NCI-H1092 treated with DMSO at 0.1 percent for 48 hours (cell line): ENCODE measurements at regions not wholly inside any gene's neighbourhood (a gene's known extent, or its start where the extent isn't known, plus 50 kb on each side); places are given as distances from the start of the nearest gene placed in this dataset.
A peak's percentile ranks its signal among the peaks of the same experiment; 100 is the strongest.

Source experiments
- DNase-seq: peaks from one replicate; lab custom pipeline; 2025; lab: John Stamatoyannopoulos, UW

- DNase-seq: peak; percentile 70
These were observed 135.4 kb upstream of the LARGE1 start for GRCh38 chr22:34055525-34056200.

- no peak for DNase-seq
These were observed 137.4 kb upstream of the LARGE1 start for GRCh38 chr22:34057726-34058125.

GRCh38 chr22:34064696-34065095 is 144.4 kb upstream of the LARGE1 start:
- DNase-seq: no peak

GRCh38 chr22:34067031-34067430 is 146.8 kb upstream of the LARGE1 start:
- DNase-seq: no peak

- peak; percentile 51 for DNase-seq
These were observed 147.7 kb upstream of the LARGE1 start for GRCh38 chr22:34068001-34068400.

- DNase-seq: no peak
These were observed 149.8 kb upstream of the LARGE1 start for GRCh38 chr22:34070051-34070450.

- DNase-seq: no peak
These were observed 150.3 kb upstream of the LARGE1 start for GRCh38 chr22:34070531-34070930.

- no peak for DNase-seq
These were observed 152.3 kb upstream of the LARGE1 start for GRCh38 chr22:34072585-34072984.

GRCh38 chr22:34080433-34080832 is 160.2 kb upstream of the LARGE1 start:
- no peak for DNase-seq

- no peak for DNase-seq
These were observed 176.5 kb upstream of the LARGE1 start for GRCh38 chr22:34096770-34097169.

GRCh38 chr22:34099278-34099677 is 179.0 kb upstream of the LARGE1 start:
- no peak for DNase-seq

GRCh38 chr22:34102633-34103032 is 182.4 kb upstream of the LARGE1 start:
- no peak for DNase-seq

- peak; percentile 97 for DNase-seq
These were observed 185.3 kb upstream of the LARGE1 start for GRCh38 chr22:34105461-34106062.

- DNase-seq: no peak
These were observed 187.9 kb upstream of the LARGE1 start for GRCh38 chr22:34108168-34108567.

- peak; percentile 56 for DNase-seq
These were observed 191.0 kb upstream of the LARGE1 start for GRCh38 chr22:34111210-34111824.

- DNase-seq: no peak
These were observed 193.1 kb upstream of the LARGE1 start for GRCh38 chr22:34113381-34113780.

- DNase-seq: no peak
These were observed 194.1 kb upstream of the LARGE1 start for GRCh38 chr22:34114406-34114805.

- DNase-seq: no peak
These were observed 195.4 kb upstream of the LARGE1 start for GRCh38 chr22:34115722-34116121.

- no peak for DNase-seq
These were observed 195.8 kb upstream of the LARGE1 start for GRCh38 chr22:34116126-34116525.

GRCh38 chr22:34122042-34122441 is 201.8 kb upstream of the LARGE1 start:
- no peak for DNase-seq

- DNase-seq: no peak
These were observed 209.6 kb upstream of the LARGE1 start for GRCh38 chr22:34129691-34130486.

GRCh38 chr22:34135749-34136148 is 215.5 kb upstream of the LARGE1 start:
- no peak for DNase-seq

- no peak for DNase-seq
These were observed 229.7 kb upstream of the LARGE1 start for GRCh38 chr22:34150023-34150422.
